IPS-18c (cell line): ENCODE measurements at regions not wholly inside any gene's neighbourhood (a gene's known extent, or its start where the extent isn't known, plus 50 kb on each side); places are given as distances from the start of the nearest gene placed in this dataset.

Source experiments
- H3K4me3 ChIP-seq: 2 replicates; pipeline ENCODE4 v1.7.0; 2013; ENCODE audit warnings: low read depth, mild to moderate bottlenecking, low read length, moderate library complexity; ENCODE audit not compliant: insufficient read depth
- H3K9me3 ChIP-seq: one replicate; pipeline ENCODE4 v1.6.1; 2013; ENCODE audit warnings: mild to moderate bottlenecking, low read length, moderate library complexity; ENCODE audit not compliant: control insufficient read depth, insufficient read depth

GRCh38 chr15:95291898-95292472 is 1038.5 kb upstream of the NR2F2 start:
- Histone ChIP-seq H3K4me3 (no peak overlapping the region), H3K9me3 (no peaks in the 10 kb centered on the region)

- Histone ChIP-seq H3K4me3 (no peak overlapping the region), H3K9me3 (no peaks in the 10 kb centered on the region)
These were observed 1037.6 kb upstream of the NR2F2 start for GRCh38 chr15:95292785-95293450.

- Histone ChIP-seq H3K4me3 (no peak overlapping the region), H3K9me3 (no peaks in the 10 kb centered on the region)
These were observed 1037.0 kb upstream of the NR2F2 start for GRCh38 chr15:95293456-95294031.

- Histone ChIP-seq H3K9me3 (no peaks in the 10 kb centered on the region), H3K4me3 (no peak overlapping the region)
These were observed 1035.1 kb upstream of the NR2F2 start for GRCh38 chr15:95295363-95295762.

- Histone ChIP-seq H3K9me3 (no peaks in the 10 kb centered on the region), H3K4me3 (no peak overlapping the region)
These were observed 1034.4 kb upstream of the NR2F2 start for GRCh38 chr15:95295896-95296625.

- Histone ChIP-seq H3K4me3 (no peak overlapping the region), H3K9me3 (no peaks in the 10 kb centered on the region)
These were observed 1033.9 kb upstream of the NR2F2 start for GRCh38 chr15:95296643-95297042.

GRCh38 chr15:95298729-95299128 is 1031.8 kb upstream of the NR2F2 start:
- no peak overlapping the region for H3K4me3 ChIP-seq
- H3K9me3 ChIP-seq = no peaks in the 10 kb centered on the region

- H3K9me3 ChIP-seq = no peaks in the 10 kb centered on the region
- no peak overlapping the region for H3K4me3 ChIP-seq
These were observed 1029.5 kb upstream of the NR2F2 start for GRCh38 chr15:95300958-95301357.

- no peaks in the 10 kb centered on the region for H3K9me3 ChIP-seq
- H3K4me3 ChIP-seq = no peak overlapping the region
These were observed 1028.3 kb upstream of the NR2F2 start for GRCh38 chr15:95302206-95302605.

- Histone ChIP-seq H3K4me3 (no peak overlapping the region), H3K9me3 (no peaks in the 10 kb centered on the region)
These were observed 1027.7 kb upstream of the NR2F2 start for GRCh38 chr15:95302809-95303208.

GRCh38 chr15:95303713-95304112 is 1026.8 kb upstream of the NR2F2 start:
- no peaks in the 10 kb centered on the region for H3K9me3 ChIP-seq
- no peak overlapping the region for H3K4me3 ChIP-seq

GRCh38 chr15:95304151-95304946 is 1026.2 kb upstream of the NR2F2 start:
- Histone ChIP-seq H3K4me3 (no peak overlapping the region), H3K9me3 (no peaks in the 10 kb centered on the region)

- no peak overlapping the region for H3K4me3 ChIP-seq
- H3K9me3 ChIP-seq = no peaks in the 10 kb centered on the region
These were observed 1025.5 kb upstream of the NR2F2 start for GRCh38 chr15:95304947-95305400.

GRCh38 chr15:95307115-95307514 is 1023.4 kb upstream of the NR2F2 start:
- no peak overlapping the region for H3K4me3 ChIP-seq

GRCh38 chr15:95319242-95319641 is 1011.3 kb upstream of the NR2F2 start:
- Histone ChIP-seq H3K9me3 (no peaks in the 10 kb centered on the region), H3K4me3 (no peak overlapping the region)

More at GRCh38 chr15:95307115-95307514, 1023.4 kb upstream of the NR2F2 start:
- H3K9me3 ChIP-seq = no peaks in the 10 kb centered on the region

GRCh38 chr15:95323796-95324195 is 1006.7 kb upstream of the NR2F2 start:
- Histone ChIP-seq H3K4me3 (no peak overlapping the region), H3K9me3 (no peaks in the 10 kb centered on the region)

- H3K4me3 ChIP-seq = no peak overlapping the region
- H3K9me3 ChIP-seq = no peaks in the 10 kb centered on the region
These were observed 1005.8 kb upstream of the NR2F2 start for GRCh38 chr15:95324656-95325055.
